HG02943 (cell line): ENCODE measurements at regions not wholly inside any gene's neighbourhood (a gene's known extent, or its start where the extent isn't known, plus 50 kb on each side); places are given as distances from the start of the nearest gene placed in this dataset.

Experiments used
- ATAC-seq: cut with Tn5 transposase; IDR thresholded peaks from one replicate; pipeline ENCODE4 v1.9.1; 2021; ENCODE audit warnings: mild to moderate bottlenecking, low read depth, moderate library complexity; ENCODE audit not compliant: unreplicated experiment

DNA sequence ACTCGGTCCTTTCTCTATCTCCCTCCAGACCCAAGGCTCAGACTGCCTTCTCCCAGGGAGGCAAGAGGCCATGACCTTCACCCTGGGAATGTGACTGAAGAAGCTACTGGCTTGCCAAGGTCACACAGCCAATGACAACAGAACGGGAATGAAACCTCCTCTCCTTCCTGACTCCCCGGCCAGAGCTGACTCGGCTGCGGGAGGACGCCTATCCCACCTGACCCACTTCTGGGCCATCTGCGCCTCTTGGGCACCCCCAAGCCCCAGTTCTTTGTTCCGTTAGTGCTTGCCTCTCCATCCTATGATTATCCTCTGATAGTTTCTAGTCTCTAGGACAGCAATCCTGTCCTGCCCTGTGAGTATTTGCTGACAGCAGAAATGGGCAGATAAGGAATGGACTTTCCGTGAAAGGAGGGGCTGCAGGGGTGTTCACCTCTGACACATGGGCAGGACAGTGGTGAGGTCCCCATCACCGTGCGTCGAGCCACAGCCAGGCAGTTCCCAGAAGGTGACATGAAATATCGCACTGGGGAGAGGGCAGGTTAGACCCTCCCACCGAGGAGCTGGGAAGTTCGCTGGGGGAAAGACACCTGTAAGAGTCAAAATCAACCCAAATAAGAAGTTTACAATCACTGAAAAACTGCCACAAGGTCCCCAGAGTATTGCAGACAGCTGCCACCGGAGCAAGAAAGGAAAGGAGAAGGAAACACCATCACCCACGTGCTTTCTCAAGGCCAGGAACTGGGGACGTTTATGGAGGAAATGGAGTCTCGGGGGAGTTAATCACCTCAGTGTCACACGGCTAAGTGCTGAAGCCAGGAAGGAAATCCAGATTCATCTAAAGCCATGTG lies 63.0 kb downstream of the INSIG1 start:
- ATAC-seq = no peak

DNA sequence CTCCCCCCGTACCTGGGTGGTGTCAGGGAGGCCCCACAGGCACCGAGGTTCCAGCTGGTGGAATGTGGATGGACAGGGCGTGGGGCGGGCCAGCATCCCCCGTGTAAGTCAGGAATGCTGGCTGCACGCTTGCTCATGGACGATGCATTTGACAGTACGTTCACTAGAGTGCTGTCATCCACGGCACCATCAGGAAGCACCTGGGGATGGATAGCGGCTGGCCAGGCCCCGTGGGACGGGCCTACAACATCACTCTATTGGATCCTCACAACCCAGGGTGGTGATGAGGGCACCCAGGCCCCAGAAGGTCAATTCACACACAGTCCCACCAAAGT lies 63.6 kb downstream of the INSIG1 start:
- ATAC-seq = no peak

DNA sequence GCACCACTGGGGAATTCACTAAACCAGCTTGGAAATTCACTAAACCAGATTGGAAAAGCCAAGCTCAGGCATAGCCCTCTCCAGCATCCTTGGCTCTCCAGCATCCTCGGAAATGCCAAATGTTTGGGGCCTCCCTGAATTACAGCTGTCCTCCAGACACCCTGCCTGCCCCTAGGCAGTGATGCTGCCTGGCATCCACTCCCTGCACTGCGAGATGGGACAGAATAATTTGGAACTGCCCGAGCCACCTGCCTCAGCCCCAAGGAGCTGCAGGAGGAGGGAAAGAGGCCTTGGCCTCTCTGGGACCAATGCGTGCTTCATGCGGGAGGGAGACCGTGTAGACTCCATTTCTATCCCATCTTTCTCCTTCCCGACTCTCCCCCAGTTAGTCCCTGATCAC lies 64.3 kb downstream of the INSIG1 start:
- ATAC-seq = no peak

DNA sequence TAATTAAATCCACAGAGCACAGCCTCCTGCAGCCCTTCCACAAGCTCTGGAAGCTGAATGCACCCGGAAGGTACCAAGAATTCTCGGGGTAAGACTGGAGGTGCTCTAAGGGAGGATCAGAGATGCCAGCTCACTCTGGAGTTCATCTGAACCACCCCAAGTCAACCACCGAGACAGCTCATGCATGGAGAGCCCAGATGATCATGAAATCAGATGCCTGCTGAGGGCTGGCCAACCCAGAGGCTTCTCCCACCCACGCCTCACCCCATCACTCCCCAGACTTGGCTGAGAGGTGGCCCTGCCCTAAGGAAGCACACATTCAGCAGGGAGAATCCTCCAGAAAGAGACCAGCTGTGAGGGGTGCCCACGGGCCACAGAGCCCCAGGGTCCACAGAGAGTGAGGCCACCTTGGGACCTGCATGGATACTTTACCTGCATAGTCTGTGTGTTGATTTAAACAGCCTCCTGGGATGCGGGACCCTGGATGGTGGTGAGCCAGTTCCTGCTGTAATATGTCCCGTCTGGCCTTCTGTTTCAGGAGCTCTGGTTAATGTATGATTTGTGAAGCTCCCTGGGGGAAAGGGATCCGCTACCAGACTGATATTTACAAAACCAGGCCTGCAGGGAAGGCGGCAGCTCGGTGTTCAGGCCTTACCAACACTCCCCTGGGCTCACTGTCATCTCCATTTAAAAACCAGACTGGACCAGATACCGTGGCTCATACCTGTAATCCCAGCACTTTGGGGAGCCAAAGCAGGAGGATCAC lies 64.9 kb downstream of the INSIG1 start:
- ATAC-seq = no peak

DNA sequence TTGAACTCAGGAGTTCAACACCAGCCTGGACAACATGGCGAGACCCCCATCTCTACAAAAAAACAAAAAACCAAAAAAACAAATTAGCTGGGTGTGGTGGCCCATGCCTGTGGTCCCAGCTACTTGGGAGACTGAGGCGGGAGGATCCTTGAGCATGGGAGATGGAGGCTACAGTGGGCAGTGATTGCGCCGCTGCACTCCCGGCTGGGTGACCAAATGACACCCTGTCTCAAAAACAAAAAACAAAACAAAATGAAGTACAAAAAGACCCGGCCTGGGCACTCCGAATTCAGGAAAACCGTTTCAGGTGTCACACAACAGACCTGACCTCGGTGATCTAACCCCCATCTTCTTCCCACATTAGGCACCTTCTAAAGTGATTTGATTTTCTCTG lies 65.5 kb downstream of the INSIG1 start:
- no peak for ATAC-seq

DNA sequence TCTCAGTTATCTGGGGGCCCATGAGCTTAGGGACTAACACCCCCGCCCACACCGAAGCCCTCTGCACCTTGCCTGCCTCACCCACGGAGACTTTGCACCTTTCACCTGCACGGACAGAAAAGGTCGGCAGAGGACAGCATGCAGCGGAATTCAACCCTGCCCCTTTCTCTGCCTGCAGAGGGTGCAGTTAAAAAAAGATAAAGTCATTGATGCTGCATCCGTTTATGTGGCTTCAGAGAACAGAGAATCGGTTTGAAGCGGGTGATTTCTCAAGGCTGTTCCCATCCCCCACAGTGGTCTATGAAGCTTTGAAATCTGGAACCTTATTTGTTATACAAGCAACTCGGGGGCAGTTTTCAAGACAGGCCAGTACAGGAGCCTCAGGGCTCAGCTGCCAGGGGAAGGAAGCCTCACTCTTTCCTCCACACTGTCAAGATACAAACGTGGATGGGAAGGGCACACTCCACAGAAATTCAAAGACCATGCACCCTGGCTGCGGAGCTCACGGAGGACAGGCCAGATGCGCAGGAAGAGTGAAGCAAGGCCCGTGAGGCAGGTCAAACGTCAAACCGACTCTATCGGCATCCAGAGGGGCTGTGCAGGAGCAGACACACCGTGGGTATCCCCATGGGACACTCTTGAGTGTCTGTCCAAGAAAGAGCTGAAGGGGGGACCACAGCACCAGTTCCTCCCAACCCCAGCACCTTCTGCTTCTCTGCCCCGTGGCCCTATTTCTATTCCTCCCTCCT lies 66.3 kb downstream of the INSIG1 start:
- ATAC-seq = no peak

DNA sequence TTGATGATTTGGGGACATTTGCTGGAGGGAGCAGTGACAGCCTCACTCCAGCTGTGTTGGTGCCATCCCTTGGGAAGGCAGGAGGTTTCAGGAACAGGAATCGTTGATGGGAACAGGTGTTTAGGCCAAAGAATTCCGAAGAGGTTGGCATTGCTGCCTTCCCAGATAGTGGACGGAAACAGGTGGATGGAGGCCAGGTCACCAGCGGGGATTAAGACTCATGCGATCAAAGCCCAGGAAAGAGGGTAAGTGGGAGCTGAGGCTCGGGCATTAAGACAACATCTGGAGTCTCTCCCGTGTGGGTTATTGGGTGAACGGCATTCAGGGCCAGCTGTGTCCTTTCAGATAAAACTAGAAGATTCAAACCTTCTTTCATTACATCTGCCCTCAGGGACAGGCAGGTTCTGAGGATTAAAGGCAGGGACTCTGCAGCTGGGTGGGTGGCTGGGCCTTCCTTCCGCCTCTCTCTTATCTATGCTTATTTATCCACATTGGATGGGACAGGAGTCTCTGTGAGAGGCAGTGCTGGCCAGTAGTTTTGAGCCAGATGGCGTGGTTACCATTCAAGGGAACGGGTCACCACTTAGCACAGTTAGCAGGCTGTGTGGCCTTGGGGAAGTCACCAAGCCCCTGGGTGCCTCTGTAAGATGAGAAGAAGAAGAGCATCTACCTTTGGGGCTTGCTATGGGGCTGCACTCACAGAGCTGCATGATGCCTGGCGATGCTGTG lies 67.6 kb downstream of the INSIG1 start:
- ATAC-seq = no peak

DNA sequence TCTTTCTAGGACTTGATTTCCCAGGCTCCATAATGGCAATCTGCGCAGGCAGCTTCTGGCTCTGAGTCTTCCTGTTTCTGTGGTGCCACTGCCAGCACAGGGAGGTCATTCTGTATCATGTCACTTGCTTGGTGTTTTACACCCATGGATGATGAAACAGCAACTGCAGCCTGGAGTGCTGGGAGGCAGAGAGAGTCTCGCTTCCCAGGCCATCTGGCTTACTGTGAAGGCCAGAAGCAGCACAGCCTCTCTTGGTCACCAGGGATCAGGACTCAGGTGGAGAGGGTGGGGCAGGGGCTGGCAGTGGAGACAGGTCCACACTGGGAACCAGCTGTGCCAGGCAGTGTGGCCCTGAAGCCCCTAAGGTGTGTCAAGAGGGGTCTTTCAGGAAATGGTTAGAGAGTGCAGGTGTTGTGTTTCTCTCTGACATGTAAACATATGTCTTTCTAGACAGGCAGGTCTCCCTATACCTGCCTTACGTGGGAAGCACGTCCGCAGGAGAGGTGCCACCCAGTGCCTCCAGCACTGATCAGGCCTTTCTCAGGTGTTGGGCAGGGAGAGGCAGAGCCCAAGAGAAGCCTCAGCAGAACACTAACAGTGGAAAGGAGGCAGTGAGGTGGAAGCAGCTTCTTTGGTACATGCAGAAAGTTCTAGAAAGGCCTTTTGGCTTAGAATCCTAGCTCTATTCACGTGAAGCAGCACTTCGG lies 71.4 kb downstream of the INSIG1 start:
- no peak for ATAC-seq

DNA sequence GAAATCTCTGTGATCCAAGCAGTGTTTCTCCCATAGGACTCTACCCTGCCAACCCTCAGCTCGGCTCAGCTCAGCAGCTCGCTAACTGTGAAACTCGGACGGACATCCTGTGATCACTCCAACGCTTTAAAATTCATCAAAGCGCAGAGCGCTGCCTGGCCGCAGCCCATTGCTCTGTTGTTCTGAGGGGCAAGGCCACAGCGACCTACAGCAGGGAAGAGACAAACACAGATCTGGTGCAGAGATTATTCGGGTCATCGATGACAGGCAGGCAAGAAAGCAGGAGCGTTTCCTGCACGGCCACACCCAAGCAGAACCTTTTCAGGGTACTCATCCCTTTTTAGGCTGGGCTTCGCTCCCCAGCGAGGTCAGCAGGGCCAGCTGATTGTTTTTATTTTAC lies 72.1 kb downstream of the INSIG1 start:
- ATAC-seq = no peak

DNA sequence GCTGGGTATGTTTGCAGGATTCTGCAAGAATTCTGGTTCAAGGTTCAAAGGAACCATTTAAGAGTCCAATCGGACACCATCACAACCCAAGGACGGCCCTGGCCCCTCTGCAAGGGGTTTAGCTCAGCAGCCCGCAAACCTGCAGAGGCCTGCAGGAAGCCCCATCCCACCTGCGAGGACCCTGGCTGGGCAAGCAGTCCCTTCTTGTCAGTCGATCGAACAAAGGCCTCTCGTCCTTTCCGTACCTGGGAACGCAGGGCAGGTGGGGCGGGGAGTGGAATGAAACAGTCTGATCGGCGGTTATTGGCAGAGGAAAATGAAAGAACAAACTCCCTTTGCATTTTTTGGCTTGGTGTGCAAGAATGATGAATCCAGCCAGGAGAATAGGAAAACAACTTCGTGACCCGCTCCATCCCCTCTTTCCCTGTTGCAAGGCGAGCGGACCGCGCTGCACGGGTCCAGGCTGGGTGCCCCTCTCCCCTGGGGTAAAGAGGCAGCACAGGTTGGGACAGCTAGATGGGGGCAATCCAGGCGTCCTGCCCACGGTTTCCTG lies 73.7 kb downstream of the INSIG1 start:
- ATAC-seq = no peak

DNA sequence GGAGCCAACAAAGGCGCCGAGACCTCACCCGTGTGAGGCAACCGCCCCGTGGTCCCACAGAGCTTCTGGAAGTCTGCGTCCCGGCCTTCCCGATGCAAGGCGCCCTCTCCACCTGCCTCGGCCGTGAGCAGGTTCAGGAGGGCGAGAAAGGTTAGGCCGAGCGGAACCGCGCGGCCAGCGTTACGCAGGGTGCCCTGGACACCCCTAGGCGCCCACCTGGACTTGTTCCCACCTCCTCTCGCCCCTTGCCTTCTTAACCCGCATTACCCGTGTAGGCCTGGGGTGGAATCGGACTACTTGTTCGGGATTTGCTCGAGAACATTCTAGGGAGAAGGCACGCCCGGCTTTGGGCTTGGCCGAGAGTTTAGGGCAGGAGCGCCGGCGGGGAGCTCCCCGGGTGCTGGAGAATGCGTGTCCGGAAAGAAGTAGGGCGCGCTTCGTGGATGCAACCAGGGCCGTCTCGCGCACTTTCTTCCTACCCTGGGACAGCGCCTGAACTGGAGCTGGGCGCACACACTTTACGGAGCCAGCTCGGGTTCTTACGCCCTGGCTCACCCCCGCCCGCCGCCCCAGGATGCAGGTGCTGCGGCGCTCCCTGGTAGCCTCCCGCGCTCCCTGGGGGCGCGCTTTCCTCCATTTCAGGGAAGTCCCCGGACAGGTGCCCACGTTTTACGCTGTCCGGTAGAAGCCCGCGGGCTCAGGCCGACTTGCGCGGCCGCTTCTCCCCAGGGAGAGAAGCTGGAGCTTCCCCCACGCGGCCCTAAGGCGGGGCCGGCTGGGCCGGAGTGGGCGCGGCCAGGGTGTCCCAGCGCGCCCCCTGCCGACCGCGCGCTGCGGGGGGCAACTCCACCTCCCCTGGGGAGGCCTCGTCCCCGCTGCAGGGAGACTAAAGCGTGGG lies 74.5 kb downstream of the INSIG1 start:
- no peak for ATAC-seq

DNA sequence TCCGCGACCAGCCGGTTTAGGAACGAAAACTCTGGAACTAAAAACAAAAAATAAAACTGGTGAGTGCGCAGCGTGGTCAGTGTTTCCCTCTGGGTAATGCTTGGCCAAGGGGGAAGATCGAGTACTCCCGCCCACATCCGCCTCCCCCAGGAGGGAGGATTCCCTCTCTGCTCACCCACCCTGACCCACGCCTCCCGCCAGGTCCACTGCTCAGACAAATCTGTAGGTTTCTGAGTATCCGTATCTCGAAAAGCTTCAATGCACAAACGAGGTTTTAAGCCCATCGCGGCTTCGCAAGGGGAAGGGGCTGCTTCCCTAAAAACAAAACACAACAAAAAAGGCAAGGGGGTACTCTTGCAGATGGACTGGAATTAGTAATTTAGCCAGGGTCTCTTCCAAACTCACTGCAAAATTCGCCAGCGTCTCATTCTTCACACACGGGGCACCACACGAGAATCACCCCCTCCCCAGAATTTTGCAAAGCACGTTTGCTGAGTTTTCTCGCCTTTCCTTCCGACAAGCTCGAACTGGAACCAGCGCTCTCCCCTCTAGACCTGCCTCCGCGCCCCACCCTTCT lies 75.2 kb downstream of the INSIG1 start:
- no peak for ATAC-seq

DNA sequence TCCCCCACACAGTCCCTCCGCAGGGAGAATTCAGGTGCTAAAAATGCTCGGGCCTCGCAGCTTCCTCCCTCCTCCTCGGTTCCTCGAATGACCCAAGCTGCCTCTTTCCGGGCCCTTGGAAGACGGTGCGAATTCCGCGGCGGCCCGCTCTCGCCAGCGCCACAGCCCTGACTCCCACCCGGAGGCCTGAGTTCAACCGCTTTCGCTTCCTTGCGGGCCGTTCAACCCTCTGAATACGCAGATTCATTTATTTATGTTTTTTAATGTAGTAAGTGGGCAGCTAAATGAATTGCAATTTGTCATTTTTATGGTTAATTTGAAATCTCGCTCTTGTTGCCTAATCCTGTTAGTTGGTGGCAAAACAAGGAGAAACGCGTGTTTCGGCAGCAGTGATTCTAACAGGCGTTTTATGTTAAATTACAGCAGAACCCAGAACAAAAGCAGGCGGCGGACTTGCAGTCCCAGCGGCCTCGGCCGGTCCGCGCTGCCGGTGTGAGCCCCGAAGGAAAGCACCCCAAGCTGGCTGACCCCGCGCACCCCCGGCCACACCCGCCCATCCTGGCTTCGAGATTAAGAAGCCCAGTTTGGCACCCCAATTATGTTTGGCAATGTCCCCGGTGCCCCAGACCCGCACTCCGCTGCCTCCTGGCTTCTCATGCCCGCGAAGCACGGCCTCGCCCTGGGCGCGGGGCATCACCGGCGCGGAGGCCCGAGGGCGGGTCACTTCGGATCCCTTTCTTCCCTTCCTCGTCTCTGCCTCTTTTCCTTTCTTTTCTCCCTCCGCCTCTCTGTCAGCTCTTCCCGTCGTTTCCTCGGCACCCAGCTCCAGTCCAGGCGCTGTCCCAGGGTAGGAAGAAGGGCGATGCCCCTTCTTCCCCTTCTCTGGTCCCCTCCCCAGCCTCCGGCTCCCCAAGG lies 75.9 kb downstream of the INSIG1 start:
- ATAC-seq = no peak

DNA sequence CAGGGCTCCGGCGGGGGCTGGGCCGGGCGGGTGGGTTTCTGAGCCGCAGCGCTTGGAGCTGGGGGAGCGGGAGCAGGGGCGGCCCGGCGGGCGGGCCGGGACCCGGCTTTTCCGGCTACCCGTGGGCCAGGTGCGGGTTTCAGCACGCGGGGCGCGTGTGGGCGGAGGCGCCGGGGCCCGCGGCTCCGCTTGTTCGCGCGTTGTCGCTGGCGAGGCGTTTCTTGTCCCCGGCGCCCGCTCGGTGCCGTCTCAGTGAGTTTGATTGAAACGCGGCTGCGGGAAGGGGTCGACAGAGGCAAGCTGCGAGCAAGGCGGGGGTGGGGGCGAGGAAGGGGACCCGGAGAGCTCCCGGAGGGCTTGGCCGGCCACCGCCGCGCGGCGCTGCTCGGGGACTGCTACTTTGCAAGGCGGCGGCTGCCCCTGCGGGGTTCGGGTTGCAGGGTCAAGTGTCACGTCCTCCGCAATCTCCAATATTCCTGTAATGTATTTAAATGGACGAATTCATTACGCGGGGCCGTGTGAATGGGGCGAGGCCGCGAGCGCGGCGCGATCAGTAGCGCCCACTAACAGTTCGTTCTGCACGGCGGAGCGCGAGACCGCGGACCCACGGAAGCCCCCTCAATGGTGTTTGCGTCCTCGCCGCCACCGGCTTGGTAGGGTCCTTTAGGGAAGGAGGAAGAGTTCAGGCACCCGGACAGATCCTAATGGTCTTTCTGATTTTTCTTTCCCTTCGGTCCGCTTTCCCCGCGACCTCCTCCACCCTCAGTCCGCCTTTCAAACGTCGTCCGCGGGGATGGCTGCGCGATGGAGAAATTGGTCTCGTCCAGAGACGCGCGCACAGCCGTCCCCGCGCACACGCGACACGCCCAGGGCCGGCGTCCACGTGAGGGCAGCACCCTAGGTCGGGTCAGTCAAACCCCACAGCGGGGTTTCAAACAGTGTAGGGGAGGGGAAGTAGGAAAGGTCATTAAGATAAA lies 76.9 kb downstream of the INSIG1 start:
- ATAC-seq = no peak

DNA sequence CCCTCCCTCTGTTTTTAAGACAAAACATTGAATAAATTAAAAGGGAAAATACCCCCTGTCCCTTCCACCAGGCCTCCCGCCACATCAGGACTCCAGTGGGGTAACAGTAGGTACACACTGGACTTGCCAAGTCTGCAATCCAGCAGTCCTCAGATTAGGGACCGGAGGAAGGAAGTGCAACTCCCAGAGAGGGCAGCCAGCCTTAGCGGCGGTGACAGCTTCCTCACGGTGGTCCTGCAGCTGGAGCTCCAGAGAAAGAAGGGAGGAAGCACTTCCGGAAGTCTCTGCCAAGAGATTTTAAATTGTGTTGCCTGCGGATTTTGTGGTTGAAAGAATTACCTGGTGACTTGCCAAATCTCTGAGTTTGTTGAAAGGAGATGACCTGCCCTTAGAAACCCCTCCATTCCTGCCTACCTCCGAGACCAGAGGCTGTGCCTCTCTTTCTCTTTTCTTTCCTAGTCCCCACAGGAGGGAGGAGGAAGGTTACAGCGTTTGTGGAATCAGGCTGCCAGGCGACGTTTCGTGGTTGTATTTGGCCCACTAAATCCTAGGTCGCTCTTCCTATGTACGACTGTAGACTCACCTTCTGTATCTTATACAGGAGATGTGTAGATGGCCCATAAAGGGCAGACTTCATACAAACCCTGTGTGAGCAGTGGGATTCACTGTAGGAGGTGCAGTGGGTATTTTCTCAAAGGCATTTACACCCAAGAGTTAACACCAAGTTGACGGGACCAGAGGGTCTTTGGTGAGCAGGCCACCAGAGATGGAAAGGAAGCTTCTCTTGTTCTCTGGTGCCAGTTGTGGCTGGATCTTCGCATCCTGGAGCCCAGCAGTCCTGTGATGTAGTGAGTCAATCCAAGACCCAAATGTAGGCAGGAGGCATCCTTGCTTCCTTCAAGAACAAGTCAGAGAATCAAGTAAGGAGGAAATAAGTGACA lies 77.9 kb downstream of the INSIG1 start:
- no peak for ATAC-seq
